Trophoblast cell (in vitro differentiated cells and primary cell): ENCODE measurements at regions not wholly inside any gene's neighbourhood (a gene's known extent, or its start where the extent isn't known, plus 50 kb on each side); places are given as distances from the start of the nearest gene placed in this dataset.

Experiments used
- DNase-seq, 2 donors: peaks; one replicate each; pipeline ENCODE4 v3.0.0-alpha.2; 2016
- H2AFZ ChIP-seq: 2 replicates; pipeline ENCODE4 v1.6.1; 2013; ENCODE audit warnings: low read length, moderate library complexity, mild to moderate bottlenecking; ENCODE audit not compliant: insufficient read depth, poor library complexity
- H2AK5ac ChIP-seq: 2 replicates; pipeline ENCODE4 v1.6.1; 2013; ENCODE audit warnings: mild to moderate bottlenecking, low read length
- H2BK120ac ChIP-seq: 2 replicates; pipeline ENCODE4 v1.6.1; 2013; ENCODE audit warnings: low read length, mild to moderate bottlenecking, moderate library complexity; ENCODE audit not compliant: insufficient read depth, poor library complexity
- H2BK12ac ChIP-seq: 2 replicates; pipeline ENCODE4 v1.6.1; 2013; ENCODE audit warnings: mild to moderate bottlenecking, low read length, moderate library complexity
- H2BK5ac ChIP-seq: 2 replicates; pipeline ENCODE4 v1.6.1; 2013; ENCODE audit warnings: low read length, low read depth, moderate library complexity, mild to moderate bottlenecking; ENCODE audit not compliant: poor library complexity
- H3K14ac ChIP-seq: 2 replicates; pipeline ENCODE4 v1.6.1; 2013; ENCODE audit warnings: mild to moderate bottlenecking, low read length
- H3K18ac ChIP-seq: 2 replicates; pipeline ENCODE4 v1.6.1; 2013; ENCODE audit warnings: mild to moderate bottlenecking, low read length
- H3K23ac ChIP-seq: 2 replicates; pipeline ENCODE4 v1.6.1; 2013; ENCODE audit warnings: low read length
- H3K27ac ChIP-seq: 2 replicates; pipeline ENCODE4 v1.5.1; 2013; ENCODE audit warnings: low read depth, mild to moderate bottlenecking, inconsistent platforms, low read length, moderate library complexity
- H3K27me3 ChIP-seq: 2 replicates; pipeline ENCODE4 v1.6.1; 2013; ENCODE audit warnings: inconsistent platforms, mild to moderate bottlenecking, low read length, moderate library complexity; ENCODE audit not compliant: insufficient read depth
- H3K36me3 ChIP-seq, 2 experiments: 1 replicate in 1 of 2; 2 replicates in 1 of 2; pipeline ENCODE4 v1.6.1; 2013; ENCODE audit warnings: low read length in 2 of 2, mild to moderate bottlenecking in 2 of 2, moderate library complexity in 1 of 2; ENCODE audit not compliant: insufficient read depth in 2 of 2, control insufficient read depth in 1 of 2
- H3K4ac ChIP-seq: 2 replicates; pipeline ENCODE4 v1.6.1; 2013; ENCODE audit warnings: low read depth, mild to moderate bottlenecking, low read length, moderate library complexity
- H3K4me1 ChIP-seq, 2 experiments: 1 replicate in 1 of 2; 2 replicates in 1 of 2; pipeline ENCODE4 v1.6.1; 2013; ENCODE audit warnings: low read length in 2 of 2, mild to moderate bottlenecking in 2 of 2, moderate library complexity in 1 of 2; ENCODE audit not compliant: insufficient read depth in 2 of 2, control insufficient read depth in 1 of 2
- H3K4me2 ChIP-seq: 2 replicates; pipeline ENCODE4 v1.6.1; 2013; ENCODE audit warnings: inconsistent platforms, mild to moderate bottlenecking, low read length, moderate library complexity
- H3K4me3 ChIP-seq: 2 replicates; pipeline ENCODE4 v1.5.1; 2013; ENCODE audit warnings: mild to moderate bottlenecking, low read depth, low read length, inconsistent platforms
- H3K79me1 ChIP-seq: one replicate; pipeline ENCODE4 v1.6.1; 2013; ENCODE audit warnings: low read length
- H3K79me2 ChIP-seq: 2 replicates; pipeline ENCODE4 v1.6.1; 2013; ENCODE audit warnings: low read length, mild to moderate bottlenecking; ENCODE audit not compliant: control insufficient read depth, insufficient read depth, poor library complexity
- H3K9ac ChIP-seq: 2 replicates; pipeline ENCODE4 v1.6.1; 2013; ENCODE audit warnings: mild to moderate bottlenecking, low read length
- H3K9me3 ChIP-seq: 2 replicates; pipeline ENCODE4 v1.6.1; 2013; ENCODE audit warnings: low read depth, mild to moderate bottlenecking, control low read depth, inconsistent platforms, low read length; ENCODE audit not compliant: insufficient read depth
- H4K12ac ChIP-seq: 2 replicates; pipeline ENCODE4 v1.6.1; 2013; ENCODE audit warnings: low read depth, mild to moderate bottlenecking, low read length, moderate library complexity
- H4K8ac ChIP-seq: 2 replicates; pipeline ENCODE4 v1.6.1; 2013; ENCODE audit warnings: low read depth, mild to moderate bottlenecking, low read length, moderate library complexity
- H4K91ac ChIP-seq: one replicate; pipeline ENCODE4 v1.6.1; 2013; ENCODE audit warnings: low read depth, mild to moderate bottlenecking, low read length, moderate library complexity
- WGBS: extraction: QIAGEN DNeasy Blood & Tissue Kit; methylation state at CpG from one replicate; pipeline ENCODE4 v1.1.7; 2013; ENCODE audit warnings: missing lambda C conversion rate; ENCODE audit not compliant: insufficient read length, insufficient coverage; ENCODE audit errors: extremely low coverage; 5-methylcytosine and 5-hydroxymethylcytosine counted together

- Histone ChIP-seq H2BK120ac (no peak overlapping the region), H3K27ac (no peak overlapping the region), H3K4me3 (no peak overlapping the region), H3K27me3 (no peaks in the 10 kb centered on the region), H3K14ac (no peak overlapping the region), H2BK5ac (no peak overlapping the region), H4K91ac (no peak overlapping the region), H3K9ac (no peak overlapping the region), H2AK5ac (no peak overlapping the region), H2BK12ac (no peak overlapping the region), H3K23ac (no peak overlapping the region), H3K4me1 (no peaks in the 10 kb centered on the region), H3K9me3 (no peaks in the 10 kb centered on the region), H3K4ac (no peak overlapping the region), H3K36me3 (no peaks in the 10 kb centered on the region), H3K18ac (no peak overlapping the region), H3K4me2 (no peak overlapping the region), H3K79me1 (no peaks in the 10 kb centered on the region), H2AFZ (no peak overlapping the region), H3K79me2 (no peaks in the 10 kb centered on the region), H4K12ac (no peak overlapping the region), H4K8ac (no peak overlapping the region)
- no peak for DNase-seq
- no CpG with 5 or more reads among the region's 4 CpGs for WGBS
These were observed 83.2 kb upstream of the SMAD3 start for GRCh38 chr15:66982250-66982649.

GRCh38 chr15:66982816-66983215 lies 82.6 kb upstream of the SMAD3 start:
- H3K4me3 ChIP-seq, result no peak overlapping the region
- H2BK5ac ChIP-seq, result no peak overlapping the region
- no peak overlapping the region for H2AFZ ChIP-seq
- no peak overlapping the region for H2AK5ac ChIP-seq
- H3K23ac ChIP-seq, result no peak overlapping the region
- no peaks in the 10 kb centered on the region for H3K79me2 ChIP-seq
- H3K36me3 ChIP-seq, result no peaks in the 10 kb centered on the region
- DNase-seq, result no peak
- no peaks in the 10 kb centered on the region for H3K79me1 ChIP-seq
- no peak overlapping the region for H3K4me2 ChIP-seq
- H2BK120ac ChIP-seq, result no peak overlapping the region
- no peak overlapping the region for H4K12ac ChIP-seq
- H2BK12ac ChIP-seq, result no peak overlapping the region
- H3K9me3 ChIP-seq, result no peaks in the 10 kb centered on the region
- H3K27ac ChIP-seq, result no peak overlapping the region
- H3K27me3 ChIP-seq, result no peaks in the 10 kb centered on the region
- H3K14ac ChIP-seq, result no peak overlapping the region
- no peak overlapping the region for H4K8ac ChIP-seq
- H3K18ac ChIP-seq, result no peak overlapping the region
- H3K4ac ChIP-seq, result no peak overlapping the region
- H4K91ac ChIP-seq, result no peak overlapping the region
- no peaks in the 10 kb centered on the region for H3K4me1 ChIP-seq
- H3K9ac ChIP-seq, result no peak overlapping the region

- no peak overlapping the region for H3K4me3 ChIP-seq
- no peaks in the 10 kb centered on the region for H3K27me3 ChIP-seq
- no peaks in the 10 kb centered on the region for H3K36me3 ChIP-seq
- H2AFZ ChIP-seq, result no peak overlapping the region
- H3K79me2 ChIP-seq, result no peaks in the 10 kb centered on the region
- DNase-seq, result no peak
- no peak overlapping the region for H3K27ac ChIP-seq
- H2BK120ac ChIP-seq, result no peak overlapping the region
- WGBS, result no CpG with 5 or more reads among the region's 8 CpGs
- H3K4ac ChIP-seq, result no peak overlapping the region
- no peaks in the 10 kb centered on the region for H3K9me3 ChIP-seq
- no peak overlapping the region for H3K9ac ChIP-seq
- no peak overlapping the region for H2AK5ac ChIP-seq
- H3K18ac ChIP-seq, result no peak overlapping the region
- H2BK5ac ChIP-seq, result no peak overlapping the region
- H3K23ac ChIP-seq, result no peak overlapping the region
- no peak overlapping the region for H3K4me2 ChIP-seq
- no peak overlapping the region for H2BK12ac ChIP-seq
- no peaks in the 10 kb centered on the region for H3K79me1 ChIP-seq
- no peak overlapping the region for H4K8ac ChIP-seq
- H3K4me1 ChIP-seq, result no peaks in the 10 kb centered on the region
- H4K12ac ChIP-seq, result no peak overlapping the region
- H3K14ac ChIP-seq, result no peak overlapping the region
- H4K91ac ChIP-seq, result no peak overlapping the region
These were observed 79.7 kb upstream of the SMAD3 start for GRCh38 chr15:66985653-66986052.

GRCh38 chr15:66986951-66987350 lies 78.5 kb upstream of the SMAD3 start:
- no peak overlapping the region for H2AFZ ChIP-seq
- H3K79me2 ChIP-seq, result no peaks in the 10 kb centered on the region
- H3K4ac ChIP-seq, result no peak overlapping the region
- H3K4me2 ChIP-seq, result no peak overlapping the region
- H3K79me1 ChIP-seq, result no peaks in the 10 kb centered on the region
- WGBS, result no CpG with 5 or more reads among the region's 7 CpGs
- no peak overlapping the region for H2BK5ac ChIP-seq
- DNase-seq, result no peak
- no peak overlapping the region for H3K18ac ChIP-seq
- no peak overlapping the region for H3K14ac ChIP-seq
- no peak overlapping the region for H2BK12ac ChIP-seq
- no peaks in the 10 kb centered on the region for H3K36me3 ChIP-seq
- no peak overlapping the region for H4K91ac ChIP-seq
- H4K8ac ChIP-seq, result no peak overlapping the region
- no peak overlapping the region for H2AK5ac ChIP-seq
- H3K9me3 ChIP-seq, result no peaks in the 10 kb centered on the region
- no peak overlapping the region for H3K4me3 ChIP-seq
- H3K9ac ChIP-seq, result no peak overlapping the region
- H3K27me3 ChIP-seq, result no peaks in the 10 kb centered on the region
- no peak overlapping the region for H4K12ac ChIP-seq
- H3K23ac ChIP-seq, result no peak overlapping the region
- H2BK120ac ChIP-seq, result no peak overlapping the region
- no peaks in the 10 kb centered on the region for H3K4me1 ChIP-seq
- no peak overlapping the region for H3K27ac ChIP-seq

GRCh38 chr15:66993090-66993489 lies 72.3 kb upstream of the SMAD3 start:
- H3K9me3 ChIP-seq, result no peaks in the 10 kb centered on the region
- H3K4me3 ChIP-seq, result no peak overlapping the region
- H3K79me2 ChIP-seq, result no peaks in the 10 kb centered on the region
- H3K27ac ChIP-seq, result no peak overlapping the region
- H3K36me3 ChIP-seq, result no peaks in the 10 kb centered on the region
- H2BK5ac ChIP-seq, result no peak overlapping the region
- no peak overlapping the region for H3K4ac ChIP-seq
- H4K91ac ChIP-seq, result no peak overlapping the region
- DNase-seq, result no peak
- no peak overlapping the region for H3K23ac ChIP-seq
- no peaks in the 10 kb centered on the region for H3K27me3 ChIP-seq
- no peaks in the 10 kb centered on the region for H3K79me1 ChIP-seq
- whole genome bisulfite sequencing, result no CpG with 5 or more reads among the region's 2 CpGs
- H3K4me2 ChIP-seq, result no peak overlapping the region
- no peak overlapping the region for H3K9ac ChIP-seq
- H4K12ac ChIP-seq, result no peak overlapping the region
- H2BK120ac ChIP-seq, result no peak overlapping the region
- no peak overlapping the region for H4K8ac ChIP-seq
- no peak overlapping the region for H3K18ac ChIP-seq
- H2AK5ac ChIP-seq, result no peak overlapping the region
- no peak overlapping the region for H2BK12ac ChIP-seq
- no peaks in the 10 kb centered on the region for H3K4me1 ChIP-seq
- H2AFZ ChIP-seq, result no peak overlapping the region
- H3K14ac ChIP-seq, result no peak overlapping the region
